ENCODE measurements at regions not wholly inside any gene's neighbourhood (a gene's known extent, or its start where the extent isn't known, plus 50 kb on each side); places are given as distances from the start of the nearest gene placed in this dataset.

- Histone ChIP-seq H3K36me3 (no peaks in the 10 kb centered on the region), H3K4me3 (no peak overlapping the region), H3K4me1 (no peaks in the 10 kb centered on the region), H3K27ac (no peak overlapping the region), H3K27me3 (replicated peaks in 1 of 7) (no peaks in the 10 kb centered on the region), H3K9me3 (peaks cover 0 to 43% (median 30%) of the 10 kb centered on the region in 8 donors)
- no peak for DNase-seq
- intact Hi-C loops (cut with DNase I; ENCODE audit: low total_unique reads), result no loop called here
- TF ChIP-seq CTCF (IDR thresholded peaks at IDR 0.05 in 8 of 11, conservative IDR thresholded peaks at IDR 0.05 in 3 of 11) (no peak), POLR2AphosphoS5 (IDR thresholded peaks at IDR 0.05) (no peak), POLR2A (IDR thresholded peaks at IDR 0.05) (no peak)
- 51 to 71% (median 65%) methylated on average over 3 of the region's 3 CpGs for WGBS, 5 donors
These were observed 602.6 kb downstream of the SEMA5A start for GRCh38 chr5:8943301-8943700.

- no peak for TF ChIP-seq CTCF (IDR thresholded peaks at IDR 0.05 in 8 of 11, conservative IDR thresholded peaks at IDR 0.05 in 3 of 11)
- TF ChIP-seq POLR2AphosphoS5 (IDR thresholded peaks at IDR 0.05), result no peak
- TF ChIP-seq POLR2A (IDR thresholded peaks at IDR 0.05), result no peak
- Histone ChIP-seq H3K27ac (no peak overlapping the region), H3K4me3 (no peak overlapping the region), H3K27me3 (replicated peaks in 1 of 7) (no peaks in the 10 kb centered on the region), H3K4me1 (no peaks in the 10 kb centered on the region), H3K36me3 (no peaks in the 10 kb centered on the region), H3K9me3 (peaks cover 0 to 38% (median 27%) of the 10 kb centered on the region in 8 donors)
- intact Hi-C loops (cut with DNase I; ENCODE audit: low total_unique reads), result no loop called here
- WGBS, 5 donors, result 76 to 91% (median 81%) methylated on average over 4 of the region's 4 CpGs
- DNase-seq, result no peak
These were observed 601.9 kb downstream of the SEMA5A start for GRCh38 chr5:8944005-8944404.

GRCh38 chr5:8945972-8946371 is 599.9 kb downstream of the SEMA5A start:
- H3K27ac ChIP-seq, result no peak overlapping the region
- no peak for TF ChIP-seq CTCF (IDR thresholded peaks at IDR 0.05 in 8 of 11, conservative IDR thresholded peaks at IDR 0.05 in 3 of 11)
- no peak for TF ChIP-seq POLR2A (IDR thresholded peaks at IDR 0.05)
- TF ChIP-seq POLR2AphosphoS5 (IDR thresholded peaks at IDR 0.05), result no peak
- intact Hi-C loops (cut with DNase I; ENCODE audit: low total_unique reads), result no loop called here
- no peaks in the 10 kb centered on the region for H3K4me1 ChIP-seq
- H3K9me3 ChIP-seq, result peaks cover 0 to 19% (median 11%) of the 10 kb centered on the region in 8 donors
- no peak for DNase-seq
- H3K4me3 ChIP-seq, result no peak overlapping the region
- 58 to 81% (median 68%) methylated on average over 2 of the region's 2 CpGs for WGBS, 5 donors
- no peaks in the 10 kb centered on the region for H3K27me3 ChIP-seq (replicated peaks in 1 of 7)
- H3K36me3 ChIP-seq, result no peaks in the 10 kb centered on the region

- intact Hi-C loops (cut with DNase I; ENCODE audit: low total_unique reads), result no loop called here
- Histone ChIP-seq H3K4me1 (no peaks in the 10 kb centered on the region), H3K27ac (no peak overlapping the region), H3K27me3 (replicated peaks in 1 of 7) (no peaks in the 10 kb centered on the region), H3K36me3 (no peaks in the 10 kb centered on the region), H3K9me3 (peaks cover 0 to 5% (median 0%) of the 10 kb centered on the region in 8 donors), H3K4me3 (no peak overlapping the region)
- TF ChIP-seq POLR2AphosphoS5 (IDR thresholded peaks at IDR 0.05), result no peak
- no peak for TF ChIP-seq POLR2A (IDR thresholded peaks at IDR 0.05)
- TF ChIP-seq CTCF (IDR thresholded peaks at IDR 0.05 in 8 of 11, conservative IDR thresholded peaks at IDR 0.05 in 3 of 11), result no peak
- WGBS, 5 donors, result 62 to 71% (median 65%) methylated on average over 2 of the region's 2 CpGs
- DNase-seq, result no peak
These were observed 596.0 kb downstream of the SEMA5A start for GRCh38 chr5:8949908-8950307.
